ENCODE measurements at regions not wholly inside any gene's neighbourhood (a gene's known extent, or its start where the extent isn't known, plus 50 kb on each side); places are given as distances from the start of the nearest gene placed in this dataset.
"Not testable (repeated sequence)": the region's sequence is repeated elsewhere in the genome, so short reads cannot be mapped to it uniquely, and the experiment has no call there.

DNA sequence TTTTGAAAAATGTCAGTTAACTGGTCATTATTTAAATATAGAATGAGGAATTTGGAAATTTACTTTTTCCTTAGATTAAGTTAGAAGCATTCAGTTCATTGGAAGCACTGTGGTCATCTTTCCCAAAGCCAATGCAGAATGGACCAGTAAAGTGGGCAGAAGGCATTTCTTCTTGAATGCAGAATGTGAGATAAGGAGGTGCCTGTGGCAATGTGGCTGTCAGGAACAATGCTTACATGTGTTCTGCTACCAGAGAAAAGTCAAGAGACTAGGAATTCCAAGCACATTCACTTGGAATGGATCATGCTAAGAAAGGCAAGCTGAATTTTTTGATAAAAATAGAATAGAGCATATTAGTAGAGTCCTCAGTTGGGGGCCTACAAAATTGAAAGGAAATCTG is 295.0 kb upstream of the KCNH7 start:
- no peak for FAIRE-seq

GRCh38 chr2:163132850-163133249 is 294.3 kb upstream of the KCNH7 start:
- DNase-seq (ENCODE audit: extremely low spot score, insufficient read length, low read depth) (no peak), FAIRE-seq (peak; percentile 21)

More for the DNA sequence above, 295.0 kb upstream of the KCNH7 start:
- no peak for DNase-seq (ENCODE audit: extremely low spot score, insufficient read length, low read depth)

DNA sequence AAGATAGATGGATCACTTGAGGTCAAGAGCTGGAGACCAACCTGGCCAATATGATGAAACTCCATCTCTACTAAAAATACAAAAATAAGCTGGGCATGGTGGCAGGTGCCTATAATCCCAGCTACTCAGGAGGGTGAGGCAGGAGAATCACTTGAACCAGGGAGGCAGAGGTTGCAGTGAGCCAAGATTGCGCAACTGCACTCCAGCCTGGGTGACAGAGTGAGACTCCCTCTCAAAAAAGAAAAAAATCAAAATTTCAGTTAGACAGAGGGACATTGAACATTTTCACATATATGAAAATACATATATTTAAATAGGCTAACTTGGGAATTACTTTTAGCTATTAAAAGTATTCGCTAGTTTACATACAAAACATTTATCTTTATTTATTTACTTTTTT is 293.6 kb upstream of the KCNH7 start:
- FAIRE-seq; DNase-seq (ENCODE audit: extremely low spot score, insufficient read length, low read depth): not testable (repeated sequence)

- DNase-seq (ENCODE audit: extremely low spot score, insufficient read length, low read depth), result no peak
- no peak for FAIRE-seq
Observed at GRCh38 chr2:163123526-163123925, 285.0 kb upstream of the KCNH7 start.

GRCh38 chr2:163122257-163122656 is 283.7 kb upstream of the KCNH7 start:
- no peak for FAIRE-seq
- DNase-seq (ENCODE audit: extremely low spot score, insufficient read length, low read depth), result no peak

- FAIRE-seq (no peak), DNase-seq (ENCODE audit: extremely low spot score, insufficient read length, low read depth) (no peak)
Observed at GRCh38 chr2:163121483-163121882, 282.9 kb upstream of the KCNH7 start.

DNA sequence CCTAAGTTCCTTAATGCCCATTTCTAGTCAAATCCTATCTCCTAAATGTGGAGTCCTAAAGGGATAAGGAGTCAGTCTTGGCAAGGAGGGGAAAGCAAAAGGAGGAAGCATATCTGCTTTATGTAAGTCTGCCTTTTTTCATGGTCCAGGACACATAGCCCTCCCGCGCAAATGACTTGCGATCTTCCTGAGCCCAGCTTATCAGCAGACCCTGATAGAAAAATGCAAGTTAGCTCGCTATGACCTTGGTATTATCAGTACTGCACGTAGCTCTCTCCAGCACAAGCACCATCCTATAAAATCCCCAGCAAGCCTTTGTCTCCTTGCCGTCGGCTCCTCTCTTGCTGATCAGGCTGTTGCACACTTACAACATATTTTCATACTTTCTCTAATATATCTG is 281.4 kb upstream of the KCNH7 start:
- no peak for DNase-seq (ENCODE audit: extremely low spot score, insufficient read length, low read depth)
- FAIRE-seq, result no peak

- FAIRE-seq, result no peak
- DNase-seq (ENCODE audit: extremely low spot score, insufficient read length, low read depth), result no peak
Observed at GRCh38 chr2:163086940-163087339, 248.4 kb upstream of the KCNH7 start.

GRCh38 chr2:163085366-163086024 is 246.9 kb upstream of the KCNH7 start:
- DNase-seq (ENCODE audit: extremely low spot score, insufficient read length, low read depth); FAIRE-seq: not testable (repeated sequence)

- FAIRE-seq, result no peak
Observed at GRCh38 chr2:163081754-163082153, 243.2 kb upstream of the KCNH7 start.

DNA sequence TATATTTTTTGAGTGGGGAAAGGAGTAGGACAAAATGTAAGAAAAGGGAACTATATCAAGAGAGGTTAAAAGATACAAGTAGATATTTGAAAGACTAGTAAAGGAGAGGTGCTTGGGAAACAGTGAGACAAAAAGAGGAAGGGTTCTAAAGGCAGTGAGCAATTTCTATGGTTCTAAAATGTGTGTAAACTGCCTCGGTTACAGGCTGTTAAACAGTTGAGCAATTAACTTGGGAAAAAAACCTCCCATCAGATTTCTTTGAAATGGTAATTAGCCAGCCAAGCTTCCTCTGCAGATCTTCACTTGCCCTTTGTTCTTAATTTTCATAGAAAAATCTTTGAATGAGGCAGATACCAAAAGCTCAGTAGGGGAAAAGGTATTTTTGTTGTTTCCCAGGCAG is 238.7 kb upstream of the KCNH7 start:
- DNase-seq (ENCODE audit: extremely low spot score, insufficient read length, low read depth), result no peak
- FAIRE-seq, result no peak

More at GRCh38 chr2:163081754-163082153, 243.2 kb upstream of the KCNH7 start:
- DNase-seq (ENCODE audit: extremely low spot score, insufficient read length, low read depth), result no peak

DNA sequence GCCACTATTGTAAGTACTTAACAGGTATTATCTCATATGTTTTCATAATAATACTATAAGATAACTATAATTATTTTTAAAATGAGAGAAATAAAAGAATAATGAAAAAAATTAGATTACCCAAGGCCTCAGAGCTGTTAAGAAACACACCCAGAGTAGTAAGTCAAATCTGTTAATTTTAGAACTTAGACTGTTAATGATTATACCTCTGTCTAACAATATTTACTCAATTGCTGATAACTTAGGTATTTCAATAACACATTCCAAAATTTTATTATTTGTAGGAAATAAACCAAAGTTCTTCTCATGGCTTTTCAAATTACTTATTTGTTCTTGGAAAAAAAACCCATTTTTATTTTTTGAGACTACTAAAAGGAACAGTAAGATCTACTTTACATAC is 227.5 kb upstream of the KCNH7 start:
- FAIRE-seq (no peak), DNase-seq (ENCODE audit: extremely low spot score, insufficient read length, low read depth) (no peak)

DNA sequence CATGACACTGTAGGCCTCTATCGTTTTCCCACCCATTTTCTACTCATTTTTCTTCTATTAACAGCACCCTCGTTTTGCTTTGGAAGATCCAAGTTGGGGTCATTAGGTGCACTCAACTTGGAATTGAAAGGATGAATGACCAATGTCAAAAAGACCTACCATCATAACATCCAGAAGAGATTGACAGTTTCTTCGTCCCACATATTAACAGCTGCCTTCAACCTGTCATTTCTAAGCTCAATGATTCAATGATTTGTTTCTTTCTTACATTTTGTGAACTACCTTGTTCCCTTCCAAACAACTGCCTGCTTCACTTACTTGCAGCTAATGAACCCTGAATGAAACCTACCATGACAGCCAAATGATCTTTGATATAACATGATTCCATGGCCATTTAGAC is 224.0 kb upstream of the KCNH7 start:
- FAIRE-seq (no peak), DNase-seq (ENCODE audit: extremely low spot score, insufficient read length, low read depth) (no peak)

- FAIRE-seq, result no peak
Observed at GRCh38 chr2:163046615-163047014, 208.0 kb upstream of the KCNH7 start.

DNA sequence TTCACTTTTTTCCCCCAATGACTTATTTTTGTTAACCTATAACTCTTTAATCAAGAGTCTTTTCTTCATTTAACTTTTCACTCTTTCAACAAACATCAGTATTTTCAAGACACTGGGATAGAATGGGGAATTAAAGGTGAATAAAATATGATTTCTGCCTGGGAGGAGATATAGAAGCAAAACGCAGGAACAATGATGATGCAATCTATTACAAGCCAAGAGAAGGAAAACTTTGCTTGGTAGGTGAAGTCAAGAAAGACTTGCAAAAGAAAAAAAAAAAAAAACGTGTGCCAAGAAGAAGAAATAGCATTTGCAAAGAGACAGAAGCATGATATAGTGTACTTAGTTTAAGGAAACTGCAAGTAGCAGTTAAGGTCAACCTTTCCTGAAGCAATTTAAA is 207.3 kb upstream of the KCNH7 start:
- FAIRE-seq, result no peak
- DNase-seq (ENCODE audit: extremely low spot score, insufficient read length, low read depth), result no peak

More at GRCh38 chr2:163046615-163047014, 208.0 kb upstream of the KCNH7 start:
- no peak for DNase-seq (ENCODE audit: extremely low spot score, insufficient read length, low read depth)

GRCh38 chr2:163044114-163044513 is 205.5 kb upstream of the KCNH7 start:
- FAIRE-seq, result no peak

DNA sequence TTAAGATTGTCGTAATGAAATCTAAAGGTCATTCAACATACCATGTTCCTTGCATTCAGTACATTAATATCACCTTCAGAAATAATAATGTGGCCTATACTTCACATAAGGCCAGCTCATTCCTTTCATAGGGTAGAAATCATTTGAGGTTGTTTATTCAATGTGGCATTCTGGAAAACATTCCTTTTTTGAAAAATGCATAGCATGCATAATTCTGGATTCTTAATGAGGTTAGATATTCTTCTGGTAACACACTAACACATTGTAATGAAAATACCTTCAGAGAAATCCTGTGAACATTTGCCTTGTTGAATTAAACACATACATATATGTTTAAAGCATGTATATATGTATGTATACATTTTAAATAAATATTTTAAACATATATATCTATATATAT is 204.6 kb upstream of the KCNH7 start:
- DNase-seq (ENCODE audit: extremely low spot score, insufficient read length, low read depth) (no peak), FAIRE-seq (no peak)

More at GRCh38 chr2:163044114-163044513, 205.5 kb upstream of the KCNH7 start:
- DNase-seq (ENCODE audit: extremely low spot score, insufficient read length, low read depth), result no peak

DNA sequence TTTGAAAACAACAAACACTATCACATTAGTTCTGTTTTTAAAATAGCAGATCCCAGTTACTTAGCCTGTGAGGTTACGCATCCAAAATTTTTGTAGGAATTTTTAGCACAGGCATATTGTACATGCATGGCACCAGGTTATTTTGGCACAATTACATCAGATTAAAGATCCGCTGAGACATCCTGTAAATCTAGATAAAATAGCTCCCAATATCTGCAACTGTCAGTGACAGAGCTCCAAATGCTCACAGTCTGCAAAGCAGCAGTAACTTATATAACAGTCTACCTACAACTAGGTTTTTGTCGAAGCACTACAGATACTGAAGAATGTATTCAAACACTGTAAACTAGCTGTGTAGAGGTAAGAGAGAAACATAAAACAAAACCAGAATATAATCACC is 200.7 kb upstream of the KCNH7 start:
- FAIRE-seq (no peak), DNase-seq (ENCODE audit: extremely low spot score, insufficient read length, low read depth) (no peak)

GRCh38 chr2:163028807-163029206 is 190.2 kb upstream of the KCNH7 start:
- no peak for FAIRE-seq
- DNase-seq (ENCODE audit: extremely low spot score, insufficient read length, low read depth), result no peak

DNA sequence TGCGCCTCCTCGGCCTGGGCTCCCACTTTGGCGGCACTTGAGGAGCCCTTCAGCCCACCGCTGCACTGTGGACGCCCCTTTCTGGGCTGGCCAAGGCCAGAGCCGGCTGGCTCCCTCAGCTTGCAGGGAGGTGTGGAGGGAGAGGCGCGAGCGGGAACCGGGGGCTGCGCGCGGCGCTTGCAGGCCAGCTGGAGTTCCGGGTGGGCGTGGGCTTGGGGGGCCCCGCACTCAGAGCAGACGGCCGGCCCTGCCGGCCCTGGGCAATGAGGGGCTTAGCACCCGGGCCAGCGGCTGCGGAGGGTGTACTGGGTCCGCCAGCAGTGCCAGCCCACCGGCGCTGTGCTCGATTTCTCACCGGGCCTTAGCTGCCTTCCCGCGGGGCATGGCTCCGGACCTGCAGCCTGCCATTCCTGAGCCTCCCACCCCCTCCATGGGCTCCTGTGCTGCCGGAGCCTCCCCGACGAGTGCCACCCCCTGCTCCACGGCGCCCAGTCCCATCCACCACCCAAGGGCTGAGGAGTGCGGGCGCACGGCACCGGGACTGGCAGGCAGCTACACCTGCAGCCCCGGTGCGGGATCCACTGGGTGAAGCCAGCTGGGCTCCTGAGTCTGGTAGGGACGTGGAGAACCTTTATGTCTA is 187.7 kb upstream of the KCNH7 start:
- not testable (repeated sequence) for FAIRE-seq; DNase-seq (ENCODE audit: extremely low spot score, insufficient read length, low read depth)

- not testable (repeated sequence) for FAIRE-seq; DNase-seq (ENCODE audit: extremely low spot score, insufficient read length, low read depth)
Observed at GRCh38 chr2:163016882-163017281, 178.3 kb upstream of the KCNH7 start.

- no peak for FAIRE-seq
- DNase-seq (ENCODE audit: extremely low spot score, insufficient read length, low read depth), result no peak
Observed at GRCh38 chr2:163011000-163011399, 172.4 kb upstream of the KCNH7 start.

Data from GM18507 (cell line).